ENCODE measurements at regions not wholly inside any gene's neighbourhood (a gene's known extent, or its start where the extent isn't known, plus 50 kb on each side); places are given as distances from the start of the nearest gene placed in this dataset.

DNA sequence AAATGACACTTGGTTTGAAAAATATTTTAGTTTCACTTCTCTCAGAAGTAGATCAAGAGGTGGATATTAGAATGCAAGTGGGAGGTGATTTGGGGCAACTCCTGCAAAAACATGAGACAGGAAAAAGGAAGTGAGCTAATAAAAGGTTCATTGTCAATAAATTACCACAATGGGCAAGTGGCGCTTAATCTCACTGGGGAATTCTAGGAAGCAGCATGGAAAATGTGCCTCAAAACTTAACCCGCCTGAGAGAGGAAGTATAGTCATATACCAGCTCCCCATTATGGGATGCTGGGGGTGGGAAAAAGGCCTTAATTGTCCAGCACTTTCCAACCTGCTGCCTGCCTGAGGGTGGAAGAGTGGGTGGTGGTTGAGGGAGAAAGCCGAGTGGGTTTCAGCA is 204.1 kb downstream of the ELAVL2 start:
- in situ Hi-C loops (cut with HindIII; ENCODE audit: low pct_unique_long_range_greater_than_20kb, low sequenced_read_pairs), result no loop called here
- DNase-seq (ENCODE audit: low read depth), result no peak

DNA sequence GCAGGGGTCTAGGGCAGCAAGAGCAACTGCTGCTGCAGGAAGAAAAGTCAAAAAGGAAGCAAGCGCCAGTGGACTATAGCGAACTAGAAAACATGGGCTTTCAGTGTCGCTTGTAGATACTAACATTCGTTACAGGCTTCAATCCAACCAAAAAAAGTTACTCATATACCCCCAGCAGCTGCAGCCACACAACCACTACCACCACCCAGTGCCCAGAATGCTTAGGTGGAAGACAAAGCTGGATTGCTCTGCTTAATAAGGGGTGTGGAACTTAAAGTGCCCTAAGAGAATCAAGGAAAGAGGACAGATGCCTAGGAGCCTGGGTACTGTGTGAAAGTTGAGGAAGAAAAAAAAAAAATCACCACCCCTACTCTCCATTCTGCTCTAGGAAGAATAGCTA is 203.6 kb downstream of the ELAVL2 start:
- no peak for DNase-seq (ENCODE audit: low read depth)
- in situ Hi-C loops (cut with HindIII; ENCODE audit: low pct_unique_long_range_greater_than_20kb, low sequenced_read_pairs), result no loop called here

DNA sequence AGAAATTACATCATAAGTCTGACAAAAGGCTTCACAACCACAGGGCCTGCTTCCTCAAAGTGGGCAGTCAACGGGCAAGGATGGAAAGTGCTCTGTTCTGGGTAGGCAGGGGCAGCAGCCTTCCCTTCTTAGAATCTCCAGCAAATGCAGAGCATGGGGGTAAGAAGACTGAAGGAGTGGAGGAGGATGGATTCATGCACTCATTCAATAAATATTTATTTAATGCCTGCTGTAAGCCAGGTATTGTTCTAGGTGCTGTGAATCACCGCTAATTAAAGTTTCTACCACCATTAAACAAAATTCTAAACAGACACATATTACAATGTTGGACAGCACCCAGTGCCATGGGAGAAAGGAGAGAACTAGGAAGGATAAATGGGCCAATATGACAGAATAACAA is 195.6 kb downstream of the ELAVL2 start:
- DNase-seq (ENCODE audit: low read depth), result no peak
- in situ Hi-C loops (cut with HindIII; ENCODE audit: low pct_unique_long_range_greater_than_20kb, low sequenced_read_pairs), result no loop called here

DNA sequence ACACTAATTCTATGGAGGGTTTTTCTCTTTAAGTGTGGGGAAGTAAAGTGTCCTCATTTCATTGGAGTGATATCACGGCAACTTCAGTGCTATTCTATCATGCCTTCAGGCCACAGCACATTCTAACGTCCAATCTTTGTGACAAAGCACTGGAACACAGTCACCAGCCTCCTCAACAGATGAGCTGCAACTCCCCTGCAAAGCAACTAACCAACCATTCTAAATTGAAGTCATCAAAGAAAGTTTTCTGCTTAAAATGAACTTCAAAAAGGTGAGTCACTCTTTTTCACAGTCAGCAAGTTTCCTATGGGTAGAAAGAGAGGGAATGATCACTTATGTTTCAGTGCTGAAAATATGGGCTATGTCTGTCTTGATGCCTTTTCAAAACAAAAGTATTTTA is 190.8 kb downstream of the ELAVL2 start:
- DNase-seq (ENCODE audit: low read depth), result no peak
- in situ Hi-C loops (cut with HindIII; ENCODE audit: low pct_unique_long_range_greater_than_20kb, low sequenced_read_pairs), result no loop called here

DNA sequence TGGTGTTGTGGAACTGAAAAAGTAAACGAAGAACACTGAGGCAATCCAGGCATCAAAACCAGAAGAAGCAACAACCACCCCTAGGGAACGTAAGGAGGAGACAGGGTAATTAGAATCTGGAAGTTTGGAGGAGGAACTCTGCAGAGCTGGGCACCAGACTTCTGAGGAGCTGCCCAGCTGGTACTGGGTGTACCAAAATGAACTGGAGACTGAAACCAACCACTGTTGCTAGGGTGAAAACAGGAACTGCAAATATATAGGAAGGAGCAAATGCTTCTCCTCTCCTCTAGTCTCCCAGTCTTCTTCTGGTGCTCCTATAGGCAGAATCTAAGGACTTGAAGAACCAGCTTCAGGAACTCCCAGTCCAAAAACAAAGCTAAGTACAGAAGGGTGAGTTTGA is 189.8 kb downstream of the ELAVL2 start:
- in situ Hi-C loops (cut with HindIII; ENCODE audit: low pct_unique_long_range_greater_than_20kb, low sequenced_read_pairs), result no loop called here
- DNase-seq (ENCODE audit: low read depth), result no peak

DNA sequence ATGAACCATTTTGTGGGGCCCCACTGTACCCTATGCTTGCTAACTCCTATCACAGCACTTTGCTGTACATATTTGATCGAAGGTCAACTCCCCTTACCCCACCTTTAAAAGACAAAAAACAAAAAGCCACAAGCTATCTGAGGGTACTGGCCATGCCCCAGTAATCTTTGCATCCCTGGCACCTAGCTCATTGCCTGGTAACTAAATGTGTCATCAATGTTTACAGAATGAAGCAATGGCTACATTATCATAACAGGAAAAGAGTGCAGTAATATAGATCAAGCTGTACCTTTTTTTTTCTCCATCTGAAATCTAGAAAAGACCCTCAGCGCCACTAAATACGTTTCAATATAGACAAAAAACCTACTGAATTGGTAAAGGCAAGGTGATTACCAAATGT is 188.0 kb downstream of the ELAVL2 start:
- in situ Hi-C loops (cut with HindIII; ENCODE audit: low pct_unique_long_range_greater_than_20kb, low sequenced_read_pairs), result no loop called here
- no peak for DNase-seq (ENCODE audit: low read depth)

DNA sequence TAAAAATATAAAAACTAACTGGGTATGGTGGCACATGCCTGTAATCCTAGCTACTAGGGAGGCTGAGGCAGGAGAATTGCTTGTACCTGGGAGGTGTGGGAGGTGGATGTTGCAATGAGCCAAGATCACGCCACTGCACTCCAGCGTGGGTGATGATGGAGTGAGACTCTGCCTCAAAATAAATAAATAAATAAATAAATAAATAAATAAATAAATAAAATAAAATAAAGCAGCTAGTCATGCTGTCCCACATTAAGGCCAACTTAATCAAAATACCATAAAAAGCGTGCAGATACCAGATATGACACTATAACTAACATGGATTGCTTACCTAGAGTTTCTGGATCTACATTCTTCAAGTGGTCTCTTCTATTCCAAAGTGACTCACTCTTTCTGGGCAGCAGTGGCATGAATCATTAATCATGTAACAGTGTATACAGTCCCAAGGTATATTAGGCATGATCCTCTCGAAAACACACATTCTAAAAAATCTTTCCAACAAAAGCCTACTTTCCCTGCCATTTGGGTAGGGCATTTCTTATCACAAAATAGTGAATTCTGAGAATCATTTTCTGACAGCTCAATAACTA is 187.1 kb downstream of the ELAVL2 start:
- in situ Hi-C loops (cut with HindIII; ENCODE audit: low pct_unique_long_range_greater_than_20kb, low sequenced_read_pairs), result no loop called here
- no peak for DNase-seq (ENCODE audit: low read depth)
